BE2C (cell line): ENCODE measurements at regions not wholly inside any gene's neighbourhood (a gene's known extent, or its start where the extent isn't known, plus 50 kb on each side); places are given as distances from the start of the nearest gene placed in this dataset.

Experiments
- DNase-seq: peaks from one replicate; pipeline ENCODE4 v3.0.0-alpha.2; 2020
- H3K27me3 ChIP-seq: fragments of 250-450 bp; sonication (Bioruptor Pico); 2 replicates; pipeline ENCODE4 v1.5.1; 2020; ENCODE audit warnings: mild to moderate bottlenecking
- H3K36me3 ChIP-seq: fragments of 250-450 bp; sonication (Bioruptor Pico); 2 replicates; pipeline ENCODE4 v1.5.1; 2020; ENCODE audit warnings: mild to moderate bottlenecking
- H3K4me1 ChIP-seq: fragments of 250-450 bp; sonication (Bioruptor Pico); 2 replicates; pipeline ENCODE4 v1.5.1; 2020
- H3K4me3 ChIP-seq: 2 replicates; pipeline ENCODE4 v1.5.1; 2011; ENCODE audit warnings: low read depth, low read length
- H3K9me3 ChIP-seq: fragments of 250-450 bp; sonication (Bioruptor Pico); 2 replicates; pipeline ENCODE4 v1.5.1; 2020
- TF ChIP-seq, protein P1 (sequence below): IDR thresholded peaks from 2 replicates; pipeline ENCODE4 v1.5.1; 2012; ENCODE audit warnings: mild to moderate bottlenecking, low read depth, low read length

GRCh38 chr11:90783111-90783510 lies 560.3 kb upstream of the CHORDC1 start:
- no peak for DNase-seq
- H3K36me3 ChIP-seq: no peaks in the 10 kb centered on the region
- H3K4me1 ChIP-seq: peaks cover 6% of the 10 kb centered on the region
- no peaks in the 10 kb centered on the region for H3K27me3 ChIP-seq
- TF ChIP-seq, protein P1, sequence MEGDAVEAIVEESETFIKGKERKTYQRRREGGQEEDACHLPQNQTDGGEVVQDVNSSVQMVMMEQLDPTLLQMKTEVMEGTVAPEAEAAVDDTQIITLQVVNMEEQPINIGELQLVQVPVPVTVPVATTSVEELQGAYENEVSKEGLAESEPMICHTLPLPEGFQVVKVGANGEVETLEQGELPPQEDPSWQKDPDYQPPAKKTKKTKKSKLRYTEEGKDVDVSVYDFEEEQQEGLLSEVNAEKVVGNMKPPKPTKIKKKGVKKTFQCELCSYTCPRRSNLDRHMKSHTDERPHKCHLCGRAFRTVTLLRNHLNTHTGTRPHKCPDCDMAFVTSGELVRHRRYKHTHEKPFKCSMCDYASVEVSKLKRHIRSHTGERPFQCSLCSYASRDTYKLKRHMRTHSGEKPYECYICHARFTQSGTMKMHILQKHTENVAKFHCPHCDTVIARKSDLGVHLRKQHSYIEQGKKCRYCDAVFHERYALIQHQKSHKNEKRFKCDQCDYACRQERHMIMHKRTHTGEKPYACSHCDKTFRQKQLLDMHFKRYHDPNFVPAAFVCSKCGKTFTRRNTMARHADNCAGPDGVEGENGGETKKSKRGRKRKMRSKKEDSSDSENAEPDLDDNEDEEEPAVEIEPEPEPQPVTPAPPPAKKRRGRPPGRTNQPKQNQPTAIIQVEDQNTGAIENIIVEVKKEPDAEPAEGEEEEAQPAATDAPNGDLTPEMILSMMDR: no peak
- H3K4me3 ChIP-seq: no peak overlapping the region
- H3K9me3 ChIP-seq: no peaks in the 10 kb centered on the region

- H3K36me3 ChIP-seq: no peaks in the 10 kb centered on the region
- H3K9me3 ChIP-seq: no peaks in the 10 kb centered on the region
- DNase-seq: no peak
- TF ChIP-seq, protein P1: no peak
- H3K4me1 ChIP-seq: peaks cover under 1% of the 10 kb centered on the region
- H3K27me3 ChIP-seq: no peaks in the 10 kb centered on the region
- H3K4me3 ChIP-seq: no peak overlapping the region
Observed at GRCh38 chr11:90779098-90779497, 556.2 kb upstream of the CHORDC1 start.

DNA sequence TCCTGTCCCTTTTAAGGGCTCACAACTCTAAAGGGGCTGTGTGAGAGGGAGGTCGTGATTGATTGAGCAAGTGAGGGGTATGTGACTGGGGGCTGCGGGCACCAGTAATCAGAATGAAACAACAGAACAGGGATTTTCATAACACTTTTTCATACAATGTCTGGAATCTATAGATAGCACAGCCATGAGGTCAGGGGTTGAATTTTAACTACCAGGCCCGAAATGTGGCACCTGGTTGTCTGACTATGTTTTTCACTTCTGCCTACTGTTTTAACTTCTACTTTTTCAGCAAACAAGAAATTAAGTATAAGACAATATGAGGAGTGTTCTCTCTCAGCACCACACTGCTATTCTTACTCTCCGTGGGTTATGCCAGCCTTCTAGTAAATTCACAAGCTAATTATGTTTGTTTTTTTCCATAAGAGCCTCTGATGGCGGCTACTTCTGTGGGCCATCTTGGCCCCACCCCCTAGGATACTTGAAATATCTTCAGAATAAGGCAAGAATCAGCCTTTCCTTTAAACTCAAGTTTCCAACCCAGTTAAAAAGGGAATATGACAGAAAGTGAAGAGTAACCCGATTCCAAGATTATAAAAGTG lies 552.8 kb upstream of the CHORDC1 start:
- no peaks in the 10 kb centered on the region for H3K9me3 ChIP-seq
- H3K4me1 ChIP-seq: no peaks in the 10 kb centered on the region; the same call in none of the 2 replicates
- no peak for DNase-seq
- H3K27me3 ChIP-seq: no peaks in the 10 kb centered on the region
- no peak overlapping the region for H3K4me3 ChIP-seq
- TF ChIP-seq, protein P1: no peak
- no peaks in the 10 kb centered on the region for H3K36me3 ChIP-seq

DNA sequence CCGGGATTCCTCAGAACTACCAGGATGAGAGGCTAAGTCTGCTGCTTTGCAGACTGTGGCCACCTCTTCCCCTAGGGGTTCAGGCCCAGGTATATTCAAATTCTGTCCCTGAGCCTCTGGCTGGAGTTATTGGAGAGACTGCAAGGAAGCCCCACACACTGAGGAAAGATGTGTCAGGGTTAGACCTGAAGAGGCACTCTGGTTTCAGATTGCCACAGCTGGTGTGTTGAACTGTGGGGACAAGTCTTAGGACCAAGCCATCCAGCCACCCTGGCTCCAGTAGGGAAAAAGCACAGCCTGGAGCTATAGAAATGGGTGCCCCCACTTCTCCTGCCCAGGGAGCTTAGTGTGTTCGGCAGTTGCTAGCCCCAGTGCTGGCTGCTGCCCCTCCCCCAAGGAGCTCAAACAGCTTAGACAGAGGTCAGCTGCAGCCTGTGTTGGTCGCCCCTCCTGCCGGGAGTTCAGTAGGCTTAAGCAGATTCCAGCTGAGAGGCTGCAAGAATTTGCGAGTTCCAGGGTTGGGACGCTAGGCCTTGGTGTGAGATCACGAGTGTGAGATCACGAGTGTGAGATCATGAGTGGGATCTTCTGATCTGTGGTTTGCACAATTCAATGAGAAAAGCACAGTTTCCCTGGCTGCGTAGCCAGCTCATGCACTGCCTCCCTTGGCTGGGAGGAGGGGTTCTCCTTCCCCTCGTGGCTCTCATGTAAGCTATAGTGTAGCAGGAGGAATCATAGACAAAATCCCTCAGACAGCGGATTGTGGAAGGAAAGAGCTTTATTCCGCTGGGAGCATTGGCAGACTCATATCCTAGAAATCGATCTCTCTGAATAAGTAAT lies 552.1 kb upstream of the CHORDC1 start:
- peak; percentile 16 for DNase-seq
- H3K9me3 ChIP-seq: no peaks in the 10 kb centered on the region
- no peak overlapping the region for H3K4me3 ChIP-seq
- TF ChIP-seq, protein P1: no peak
- H3K36me3 ChIP-seq: no peaks in the 10 kb centered on the region
- no peaks in the 10 kb centered on the region for H3K27me3 ChIP-seq
- H3K4me1 ChIP-seq: no peaks in the 10 kb centered on the region; the same call in none of the 2 replicates

DNA sequence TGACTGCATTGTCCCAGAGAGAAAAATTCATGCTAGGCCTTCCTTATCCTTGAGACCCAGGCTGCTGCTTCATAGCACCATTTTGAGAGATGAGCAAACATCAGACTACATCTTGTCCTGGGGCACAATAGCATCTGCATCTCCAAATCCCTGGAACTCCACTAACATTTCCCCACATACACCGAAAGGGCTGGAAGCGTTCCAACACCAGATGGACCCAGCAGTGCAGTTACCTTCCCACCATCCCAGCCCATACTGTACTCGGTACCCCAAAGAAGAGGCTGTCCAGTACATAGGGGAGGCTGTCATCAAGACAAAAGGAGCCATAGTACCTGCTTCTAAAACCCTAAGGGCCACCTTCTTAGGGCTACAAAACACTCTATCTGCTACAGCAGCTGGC lies 547.2 kb upstream of the CHORDC1 start:
- Histone ChIP-seq H3K4me1 (no peaks in the 10 kb centered on the region; the same call in 1 of the 2 replicates), H3K36me3 (no peaks in the 10 kb centered on the region), H3K9me3 (no peaks in the 10 kb centered on the region), H3K4me3 (no peak overlapping the region), H3K27me3 (no peaks in the 10 kb centered on the region)
- DNase-seq: no peak
- TF ChIP-seq, protein P1: no peak

GRCh38 chr11:90766121-90766520 lies 543.3 kb upstream of the CHORDC1 start:
- Histone ChIP-seq H3K36me3 (no peaks in the 10 kb centered on the region), H3K27me3 (no peaks in the 10 kb centered on the region), H3K4me1 (peaks cover 4% of the 10 kb centered on the region), H3K4me3 (no peak overlapping the region), H3K9me3 (no peaks in the 10 kb centered on the region)
- TF ChIP-seq, protein P1: no peak
- DNase-seq: no peak
